GM23338 (cell line): ENCODE measurements at regions not wholly inside any gene's neighbourhood (a gene's known extent, or its start where the extent isn't known, plus 50 kb on each side); places are given as distances from the start of the nearest gene placed in this dataset.

Source experiments
- ATAC-seq: fragments of 200-7000 bp; cut with Tn5 transposase; 3 replicates; pipeline ENCODE4 v1.9.1; 2020
- DNase-seq: peaks from one replicate; pipeline ENCODE4 v3.0.0-alpha.2; 2015; ENCODE audit warnings: low spot score
- H2AFZ ChIP-seq: fragments of 200-600 bp; sonication (generic); 2 replicates; pipeline ENCODE4 v1.8.0; 2016; ENCODE audit warnings: antibody characterized with exemption, mild to moderate bottlenecking, moderate library complexity
- H3F3A ChIP-seq: fragments of 200-600 bp; sonication (generic); replicated peaks from 2 replicates; pipeline ENCODE4 v1.8.0; 2017; ENCODE audit warnings: antibody characterized with exemption, mixed run types, low read depth
- H3K27ac ChIP-seq: fragments of 200-600 bp; sonication (generic); 2 replicates; pipeline ENCODE4 v1.6.1; 2016; ENCODE audit warnings: low read depth
- H3K27me3 ChIP-seq: fragments of 200-600 bp; sonication (generic); 2 replicates; pipeline ENCODE4 v1.8.0; 2016; ENCODE audit warnings: mild to moderate bottlenecking, mixed run types, moderate library complexity; ENCODE audit not compliant: insufficient read depth
- H3K36me3 ChIP-seq: fragments of 200-600 bp; sonication (generic); 2 replicates; pipeline ENCODE4 v1.8.0; 2016; ENCODE audit warnings: mild to moderate bottlenecking; ENCODE audit not compliant: insufficient read depth
- H3K4me1 ChIP-seq: fragments of 200-600 bp; sonication (generic); 2 replicates; pipeline ENCODE4 v1.8.0; 2016; ENCODE audit warnings: mild to moderate bottlenecking, moderate library complexity; ENCODE audit not compliant: insufficient read depth
- H3K4me2 ChIP-seq: fragments of 200-600 bp; sonication (generic); 2 replicates; pipeline ENCODE4 v1.7.1; 2017; ENCODE audit warnings: mixed run types
- H3K4me3 ChIP-seq: fragments of 200-600 bp; sonication (generic); 2 replicates; pipeline ENCODE4 v1.6.1; 2016; ENCODE audit warnings: mixed run types
- H3K79me2 ChIP-seq: fragments of 200-600 bp; sonication (generic); replicated peaks from 2 replicates; pipeline ENCODE4 v1.8.0; 2017; ENCODE audit warnings: mild to moderate bottlenecking; ENCODE audit not compliant: insufficient read depth
- H3K9me2 ChIP-seq: fragments of 200-600 bp; sonication (generic); 2 replicates; pipeline ENCODE4 v1.8.0; 2017; ENCODE audit not compliant: insufficient read depth
- H4K20me1 ChIP-seq: fragments of 200-600 bp; sonication (generic); replicated peaks from 2 replicates; pipeline ENCODE4 v1.8.0; 2017; ENCODE audit warnings: mild to moderate bottlenecking; ENCODE audit not compliant: insufficient read depth
- H3K27ac Mint-ChIP-seq: 2 replicates; pipeline ENCODE4 v1.8.0; 2020; ENCODE audit warnings: inconsistent platforms, mild to moderate bottlenecking, moderate library complexity, mixed read lengths
- H3K27me3 Mint-ChIP-seq: 3 replicates; pipeline ENCODE4 v1.8.0; 2022; ENCODE audit warnings: low read depth, mild to moderate bottlenecking, moderate library complexity, mixed read lengths, inconsistent platforms; ENCODE audit not compliant: insufficient read depth, poor library complexity
- H3K36me3 Mint-ChIP-seq: 3 replicates; pipeline ENCODE4 v1.8.0; 2021; ENCODE audit warnings: low read depth, mild to moderate bottlenecking, inconsistent platforms, moderate library complexity, mixed read lengths
- H3K4me1 Mint-ChIP-seq: 3 replicates; pipeline ENCODE4 v1.8.0; 2020; ENCODE audit warnings: mild to moderate bottlenecking, inconsistent platforms, mixed read lengths
- H3K4me3 Mint-ChIP-seq: 3 replicates; pipeline ENCODE4 v1.8.0; 2021; ENCODE audit warnings: moderate library complexity, mild to moderate bottlenecking, inconsistent platforms, mixed read lengths
- H3K9me3 Mint-ChIP-seq: 3 replicates; pipeline ENCODE4 v1.8.0; 2020; ENCODE audit warnings: moderate library complexity, mild to moderate bottlenecking, inconsistent platforms, mixed read lengths
- CREB1 ChIP-seq: fragments of 250-450 bp; sonication (Bioruptor Pico); IDR thresholded peaks from 2 replicates; pipeline ENCODE4 v1.5.0; 2020; ENCODE audit warnings: low read depth, mild to moderate bottlenecking, moderate library complexity
- CTCF ChIP-seq, 2 experiments: fragments of 200-600 bp in 1 of 2; sonication (generic) in 1 of 2; conservative IDR thresholded peaks; 2 replicates each; pipeline versions ENCODE4 v1.5.1 to v1.6.1; 2016 to 2017; ENCODE audit warnings: antibody characterized with exemption in 2 of 2, low read depth in 2 of 2, mild to moderate bottlenecking in 2 of 2, moderate library complexity in 1 of 2
- ETS1 ChIP-seq: IDR thresholded peaks from 2 replicates; pipeline ENCODE4 v1.6.1; 2016; ENCODE audit warnings: antibody characterized with exemption
- EZH2 ChIP-seq: fragments of 200-600 bp; sonication (generic); IDR thresholded peaks from one replicate; pipeline ENCODE4 v1.8.0; 2017; ENCODE audit warnings: antibody characterized with exemption, mild to moderate bottlenecking, low read depth; ENCODE audit not compliant: unreplicated experiment
- EZH2phosphoT487 ChIP-seq: fragments of 200-600 bp; sonication (generic); IDR thresholded peaks from one replicate; pipeline ENCODE4 v1.8.1; 2018; ENCODE audit warnings: antibody characterized with exemption; ENCODE audit not compliant: unreplicated experiment
- JUNB ChIP-seq: IDR thresholded peaks from one replicate; pipeline ENCODE4 v1.6.1; 2016; ENCODE audit warnings: antibody characterized with exemption; ENCODE audit not compliant: unreplicated experiment
- NANOG ChIP-seq: IDR thresholded peaks from 2 replicates; pipeline ENCODE4 v1.6.1; 2016; ENCODE audit warnings: antibody characterized with exemption, borderline replicate concordance
- POLR2AphosphoS5 ChIP-seq: IDR thresholded peaks from 2 replicates; pipeline ENCODE4 v1.6.1; 2016; ENCODE audit warnings: antibody characterized with exemption, low read depth
- REST ChIP-seq: IDR thresholded peaks from one replicate; pipeline ENCODE4 v1.6.1; 2018; ENCODE audit warnings: antibody characterized with exemption; ENCODE audit not compliant: unreplicated experiment
- STAT1 ChIP-seq: IDR thresholded peaks from one replicate; pipeline ENCODE4 v1.6.1; 2016; ENCODE audit warnings: antibody characterized with exemption; ENCODE audit not compliant: unreplicated experiment
- ZNF114 ChIP-seq: fragments of 250-450 bp; sonication (Bioruptor Pico); IDR thresholded peaks from 2 replicates; pipeline ENCODE4 v1.5.0; 2020; ENCODE audit warnings: mild to moderate bottlenecking, moderate library complexity
- ZNF331 ChIP-seq: fragments of 250-450 bp; sonication (Bioruptor Pico); IDR thresholded peaks from 2 replicates; pipeline ENCODE4 v1.5.0; 2020; ENCODE audit warnings: low read depth, mild to moderate bottlenecking, moderate library complexity
- ZNF462 ChIP-seq: fragments of 250-450 bp; sonication (Bioruptor Pico); IDR thresholded peaks from 2 replicates; pipeline ENCODE4 v1.5.0; 2020; ENCODE audit warnings: mild to moderate bottlenecking, moderate library complexity

GRCh38 chr22:27685970-27686369 is 115.6 kb downstream of the MN1 start:
- Histone ChIP-seq H3K27me3 (no peaks in the 10 kb centered on the region), H3K36me3 (peaks cover 5% of the 10 kb centered on the region), H3K27ac (no peak overlapping the region), H3K9me2 (no peaks in the 10 kb centered on the region), H3K4me2 (no peak overlapping the region), H3K4me1 (peaks cover 11% of the 10 kb centered on the region), H3K79me2 (peaks cover 15% of the 10 kb centered on the region), H3K4me3 (no peak overlapping the region), H3F3A (peaks cover 17% of the 10 kb centered on the region; the same call in 1 of the 2 replicates), H2AFZ (no peak overlapping the region), H4K20me1 (peaks cover 23% of the 10 kb centered on the region)
- Mint-ChIP-seq H3K4me1 (peaks cover 18% of the 10 kb centered on the region), H3K27ac (no peak overlapping the region), H3K4me3 (no peak overlapping the region), H3K9me3 (no peaks in the 10 kb centered on the region), H3K27me3 (no peaks in the 10 kb centered on the region), H3K36me3 (peaks cover 34% of the 10 kb centered on the region)
- DNase-seq (no peak), ATAC-seq (no peak)
- TF ChIP-seq POLR2AphosphoS5 (no peak), ZNF114 (CRISPR knock-in tag) (no peak), STAT1 (no peak), ZNF462 (CRISPR knock-in tag) (no peak), ZNF331 (CRISPR knock-in tag) (no peak), EZH2phosphoT487 (no peak), NANOG (no peak), ETS1 (no peak), CREB1 (CRISPR knock-in tag) (no peak), JUNB (no peak), REST (no peak), EZH2 (no peak), CTCF (conservative IDR thresholded peaks at IDR 0.05; ENCODE audit: low read depth in 2 of 2) (no peak)
